ENCODE measurements at regions not wholly inside any gene's neighbourhood (a gene's known extent, or its start where the extent isn't known, plus 50 kb on each side); places are given as distances from the start of the nearest gene placed in this dataset.

- H3K4me3 ChIP-seq (replicated peaks; ENCODE audit: low read depth, low read length) = no peak overlapping the region
Observed at GRCh38 chr5:174356536-174356935, 311.0 kb downstream of the NSG2 start.

GRCh38 chr5:174358276-174358675 lies 312.8 kb downstream of the NSG2 start:
- H3K27me3 ChIP-seq (replicated peaks; ENCODE audit: control insufficient read depth, insufficient read depth, low read length) = no peaks in the 10 kb centered on the region
- H3K36me3 ChIP-seq (ENCODE audit: control insufficient read depth, insufficient read depth, low read length) = no peaks in the 10 kb centered on the region
- no peak overlapping the region for H3K4me3 ChIP-seq (replicated peaks; ENCODE audit: low read depth, low read length)
- TF ChIP-seq CTCF (IDR thresholded peaks at IDR 0.05; ENCODE audit: insufficient read depth, low read length, poor library complexity, severe bottlenecking) = no peak
- DNase-seq (ENCODE audit: extremely low read depth, insufficient read length) = no peak

More at GRCh38 chr5:174356536-174356935, 311.0 kb downstream of the NSG2 start:
- TF ChIP-seq CTCF (IDR thresholded peaks at IDR 0.05; ENCODE audit: insufficient read depth, low read length, poor library complexity, severe bottlenecking) = no peak
- Histone ChIP-seq H3K36me3 (ENCODE audit: control insufficient read depth, insufficient read depth, low read length) (no peaks in the 10 kb centered on the region), H3K27me3 (replicated peaks; ENCODE audit: control insufficient read depth, insufficient read depth, low read length) (no peaks in the 10 kb centered on the region)
- DNase-seq (ENCODE audit: extremely low read depth, insufficient read length) = no peak

DNA sequence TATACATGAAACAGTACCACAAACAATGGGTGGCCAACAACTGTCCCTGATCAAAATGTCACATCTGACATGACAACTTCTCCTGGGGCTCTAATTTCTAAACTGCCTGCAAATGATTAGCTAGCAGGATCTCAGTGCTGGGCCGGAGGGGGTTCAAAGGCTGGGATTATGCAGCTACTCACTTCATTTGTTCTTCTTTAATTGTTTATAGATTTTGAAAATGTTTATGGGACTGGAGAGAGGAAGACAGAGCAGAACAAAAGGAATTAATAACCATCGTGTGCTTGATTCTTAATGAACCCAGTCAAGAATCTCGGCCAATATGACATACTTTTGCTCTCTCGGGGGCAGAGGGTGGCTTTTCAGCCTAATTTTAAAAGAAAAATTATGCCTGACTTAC lies 313.6 kb downstream of the NSG2 start:
- Histone ChIP-seq H3K4me3 (replicated peaks; ENCODE audit: low read depth, low read length) (no peak overlapping the region), H3K36me3 (ENCODE audit: control insufficient read depth, insufficient read depth, low read length) (no peaks in the 10 kb centered on the region), H3K27me3 (replicated peaks; ENCODE audit: control insufficient read depth, insufficient read depth, low read length) (no peaks in the 10 kb centered on the region)
- DNase-seq (ENCODE audit: extremely low read depth, insufficient read length) = no peak
- TF ChIP-seq CTCF (IDR thresholded peaks at IDR 0.05; ENCODE audit: insufficient read depth, low read length, poor library complexity, severe bottlenecking) = no peak

- DNase-seq (ENCODE audit: extremely low read depth, insufficient read length) = no peak
- TF ChIP-seq CTCF (IDR thresholded peaks at IDR 0.05; ENCODE audit: insufficient read depth, low read length, poor library complexity, severe bottlenecking) = no peak
- Histone ChIP-seq H3K36me3 (ENCODE audit: control insufficient read depth, insufficient read depth, low read length) (no peaks in the 10 kb centered on the region), H3K4me3 (replicated peaks; ENCODE audit: low read depth, low read length) (no peak overlapping the region), H3K27me3 (replicated peaks; ENCODE audit: control insufficient read depth, insufficient read depth, low read length) (no peaks in the 10 kb centered on the region; the same call in 1 of the 2 replicates)
Observed at GRCh38 chr5:174362514-174362913, 317.0 kb downstream of the NSG2 start.

DNA sequence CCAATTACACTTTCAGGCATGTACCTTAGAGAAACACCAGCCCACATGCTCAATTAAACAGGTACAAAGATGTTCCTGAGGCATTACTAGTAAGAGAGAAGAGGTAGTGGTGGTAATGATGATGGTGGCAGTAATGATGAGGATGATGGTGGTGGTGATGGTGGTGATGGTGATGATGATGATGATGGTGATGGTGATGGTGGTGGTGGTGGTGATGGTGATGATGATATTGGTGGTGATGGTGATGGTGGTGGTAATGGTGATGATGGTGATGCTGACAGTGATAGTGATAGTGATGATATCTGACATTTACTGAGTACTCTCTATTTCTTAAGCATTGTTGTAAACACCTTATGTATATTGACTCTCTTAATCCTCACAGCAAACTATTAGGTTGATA lies 318.4 kb downstream of the NSG2 start:
- Histone ChIP-seq H3K36me3 (ENCODE audit: control insufficient read depth, insufficient read depth, low read length) (no peaks in the 10 kb centered on the region), H3K4me3 (replicated peaks; ENCODE audit: low read depth, low read length) (no peak overlapping the region), H3K27me3 (replicated peaks; ENCODE audit: control insufficient read depth, insufficient read depth, low read length) (peaks cover 1% of the 10 kb centered on the region; the same call in 1 of the 2 replicates)
- no peak for DNase-seq (ENCODE audit: extremely low read depth, insufficient read length)
- TF ChIP-seq CTCF (IDR thresholded peaks at IDR 0.05; ENCODE audit: insufficient read depth, low read length, poor library complexity, severe bottlenecking) = no peak

GRCh38 chr5:174364676-174365075 lies 319.2 kb downstream of the NSG2 start:
- Histone ChIP-seq H3K27me3 (replicated peaks; ENCODE audit: control insufficient read depth, insufficient read depth, low read length) (peaks cover 1% of the 10 kb centered on the region; the same call in 1 of the 2 replicates), H3K36me3 (ENCODE audit: control insufficient read depth, insufficient read depth, low read length) (no peaks in the 10 kb centered on the region), H3K4me3 (replicated peaks; ENCODE audit: low read depth, low read length) (no peak overlapping the region)
- DNase-seq (ENCODE audit: extremely low read depth, insufficient read length) = no peak
- no peak for TF ChIP-seq CTCF (IDR thresholded peaks at IDR 0.05; ENCODE audit: insufficient read depth, low read length, poor library complexity, severe bottlenecking)

All from GM06990 (cell line).